Lower leg skin (tissue), 3 donors: ENCODE measurements at regions not wholly inside any gene's neighbourhood (a gene's known extent, or its start where the extent isn't known, plus 50 kb on each side); places are given as distances from the start of the nearest gene placed in this dataset.

ENCODE experiments used
- POLR2A ChIP-seq, 2 donors: fragments of 450-650 bp; IDR thresholded peaks; one replicate each; pipeline ENCODE4 v1.6.1; 2016 to 2017; ENCODE audit warnings: antibody characterized with exemption in 2 of 2, mild to moderate bottlenecking in 1 of 2, moderate library complexity in 1 of 2
- TF ChIP-seq, protein P1 (sequence below), 3 donors: fragments of 450-650 bp; IDR thresholded peaks; one replicate each; pipeline ENCODE4 v1.5.1; 2016; ENCODE audit warnings: antibody characterized with exemption in 3 of 3, mild to moderate bottlenecking in 3 of 3, moderate library complexity in 2 of 3

DNA sequence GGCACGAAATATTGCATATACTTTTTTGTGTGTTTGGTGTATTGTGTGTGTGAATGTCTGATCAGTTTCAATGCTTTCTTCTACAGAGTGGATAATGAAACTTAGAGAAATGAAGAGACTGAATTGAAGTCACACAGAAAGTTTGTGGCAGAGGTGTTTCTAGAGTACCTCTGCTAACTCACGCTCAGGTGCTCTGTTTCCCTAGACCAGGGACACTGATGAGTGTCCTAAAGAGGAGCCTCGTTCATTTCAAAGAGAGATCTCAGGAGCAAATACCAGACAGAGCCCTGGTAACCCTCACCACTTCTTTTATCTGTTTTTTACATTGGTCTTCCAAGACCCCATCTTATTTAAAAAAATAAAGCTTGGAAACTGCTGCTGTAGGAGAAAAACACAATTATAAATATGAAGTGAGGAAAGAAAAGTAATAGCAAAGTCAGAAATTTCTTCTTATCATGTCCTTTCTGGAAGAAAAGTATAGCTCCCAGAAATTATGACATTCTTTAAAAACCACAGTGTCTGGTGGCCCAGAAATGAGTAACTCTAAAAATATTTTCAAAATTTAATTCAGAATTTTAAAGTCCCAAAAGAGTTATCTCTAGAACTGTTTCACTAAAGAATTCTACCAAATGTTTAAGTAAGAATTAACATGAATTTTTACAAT is 720.6 kb downstream of the RFPL4B start:
- TF ChIP-seq, protein P1, sequence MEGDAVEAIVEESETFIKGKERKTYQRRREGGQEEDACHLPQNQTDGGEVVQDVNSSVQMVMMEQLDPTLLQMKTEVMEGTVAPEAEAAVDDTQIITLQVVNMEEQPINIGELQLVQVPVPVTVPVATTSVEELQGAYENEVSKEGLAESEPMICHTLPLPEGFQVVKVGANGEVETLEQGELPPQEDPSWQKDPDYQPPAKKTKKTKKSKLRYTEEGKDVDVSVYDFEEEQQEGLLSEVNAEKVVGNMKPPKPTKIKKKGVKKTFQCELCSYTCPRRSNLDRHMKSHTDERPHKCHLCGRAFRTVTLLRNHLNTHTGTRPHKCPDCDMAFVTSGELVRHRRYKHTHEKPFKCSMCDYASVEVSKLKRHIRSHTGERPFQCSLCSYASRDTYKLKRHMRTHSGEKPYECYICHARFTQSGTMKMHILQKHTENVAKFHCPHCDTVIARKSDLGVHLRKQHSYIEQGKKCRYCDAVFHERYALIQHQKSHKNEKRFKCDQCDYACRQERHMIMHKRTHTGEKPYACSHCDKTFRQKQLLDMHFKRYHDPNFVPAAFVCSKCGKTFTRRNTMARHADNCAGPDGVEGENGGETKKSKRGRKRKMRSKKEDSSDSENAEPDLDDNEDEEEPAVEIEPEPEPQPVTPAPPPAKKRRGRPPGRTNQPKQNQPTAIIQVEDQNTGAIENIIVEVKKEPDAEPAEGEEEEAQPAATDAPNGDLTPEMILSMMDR (IDR thresholded peaks at IDR 0.05), result no peak
- TF ChIP-seq POLR2A (IDR thresholded peaks at IDR 0.05), result no peak
